ENCODE measurements at regions not wholly inside any gene's neighbourhood (a gene's known extent, or its start where the extent isn't known, plus 50 kb on each side); places are given as distances from the start of the nearest gene placed in this dataset.

- peak; percentile 95 for DNase-seq (ENCODE audit: low read depth)
Observed at GRCh38 chr2:121075006-121075551, 209.9 kb downstream of the TFCP2L1 start.

- no peak for DNase-seq (ENCODE audit: low read depth)
Observed at GRCh38 chr2:121075641-121076497, 209.1 kb downstream of the TFCP2L1 start.

GRCh38 chr2:121076498-121076820 lies 208.5 kb downstream of the TFCP2L1 start:
- DNase-seq (ENCODE audit: low read depth): no peak

GRCh38 chr2:121076885-121077549 lies 208.0 kb downstream of the TFCP2L1 start:
- DNase-seq (ENCODE audit: low read depth): peak; percentile 35

- DNase-seq (ENCODE audit: low read depth): no peak
Observed at GRCh38 chr2:121078899-121079298, 206.1 kb downstream of the TFCP2L1 start.

GRCh38 chr2:121080013-121080772 lies 204.8 kb downstream of the TFCP2L1 start:
- peak; percentile 29 for DNase-seq (ENCODE audit: low read depth)

GRCh38 chr2:121081701-121082100 lies 203.3 kb downstream of the TFCP2L1 start:
- no peak for DNase-seq (ENCODE audit: low read depth)

- no peak for DNase-seq (ENCODE audit: low read depth)
Observed at GRCh38 chr2:121082191-121082590, 202.8 kb downstream of the TFCP2L1 start.

- no peak for DNase-seq (ENCODE audit: low read depth)
Observed at GRCh38 chr2:121084130-121084680, 200.8 kb downstream of the TFCP2L1 start.

- no peak for DNase-seq (ENCODE audit: low read depth)
Observed at GRCh38 chr2:121085801-121086200, 199.2 kb downstream of the TFCP2L1 start.

- DNase-seq (ENCODE audit: low read depth): no peak
Observed at GRCh38 chr2:121086450-121086849, 198.6 kb downstream of the TFCP2L1 start.

- DNase-seq (ENCODE audit: low read depth): no peak
Observed at GRCh38 chr2:121087117-121087516, 197.9 kb downstream of the TFCP2L1 start.

GRCh38 chr2:121088251-121089165 lies 196.5 kb downstream of the TFCP2L1 start:
- DNase-seq (ENCODE audit: low read depth): peak; percentile 16

- no peak for DNase-seq (ENCODE audit: low read depth)
Observed at GRCh38 chr2:121089166-121089510, 195.9 kb downstream of the TFCP2L1 start.

- no peak for DNase-seq (ENCODE audit: low read depth)
Observed at GRCh38 chr2:121090088-121090715, 194.8 kb downstream of the TFCP2L1 start.

GRCh38 chr2:121092095-121092494 lies 192.9 kb downstream of the TFCP2L1 start:
- DNase-seq (ENCODE audit: low read depth): no peak

- DNase-seq (ENCODE audit: low read depth): no peak
Observed at GRCh38 chr2:121093692-121094091, 191.3 kb downstream of the TFCP2L1 start.

- peak; percentile 65 for DNase-seq (ENCODE audit: low read depth)
Observed at GRCh38 chr2:121094101-121094500, 190.9 kb downstream of the TFCP2L1 start.

GRCh38 chr2:121094845-121095244 lies 190.2 kb downstream of the TFCP2L1 start:
- DNase-seq (ENCODE audit: low read depth): no peak

GRCh38 chr2:121095257-121096080 lies 189.5 kb downstream of the TFCP2L1 start:
- peak; percentile 61 for DNase-seq (ENCODE audit: low read depth)

Data from amniotic epithelial cell (primary cell).